Stomach (tissue), 8 donors: ENCODE measurements at regions not wholly inside any gene's neighbourhood (a gene's known extent, or its start where the extent isn't known, plus 50 kb on each side); places are given as distances from the start of the nearest gene placed in this dataset.

Experiments
- DNase-seq, 2 donors: peaks; one replicate each; pipeline versions ENCODE4 v3.0.0 to v3.0.0-alpha.2; 2013 to 2019
- H3K27ac ChIP-seq, 5 donors: fragments of 200-600 bp in 4 of 5; sonication (generic) in 4 of 5; one replicate each; pipeline ENCODE4 v1.5.1; 2013 to 2019; ENCODE audit warnings: mild to moderate bottlenecking in 1 of 5, moderate library complexity in 1 of 5
- H3K27me3 ChIP-seq, 3 donors: fragments of 200-600 bp; sonication (generic); one replicate each; pipeline ENCODE4 v1.5.1; 2017 to 2019; ENCODE audit warnings: mixed run types in 1 of 3
- H3K36me3 ChIP-seq, 4 donors: fragments of 200-600 bp; sonication (generic); 1 replicate in 3 of 4; 2 replicates in 1 of 4; pipeline ENCODE4 v1.5.1; 2016 to 2019
- H3K4me1 ChIP-seq, 4 donors: fragments of 200-600 bp; sonication (generic); one replicate each; pipeline ENCODE4 v1.5.1; 2016 to 2019
- H3K4me3 ChIP-seq, 4 donors: fragments of 200-600 bp; sonication (generic) in 3 of 4; one replicate each; pipeline ENCODE4 v1.5.1; 2016 to 2019; ENCODE audit warnings: mild to moderate bottlenecking in 1 of 4
- H3K9me3 ChIP-seq, 4 donors: fragments of 200-600 bp; sonication (generic); one replicate each; pipeline ENCODE4 v1.5.1; 2016 to 2019
- CTCF ChIP-seq, 7 experiments: fragments of 450-650 bp in 4 of 7; fragments of 200-600 bp in 3 of 7; sonication (generic) in 3 of 7; IDR thresholded peaks; one replicate each; pipeline ENCODE4 v1.5.1; 2016 to 2019; ENCODE audit warnings: antibody characterized with exemption in 7 of 7, control low read depth in 2 of 7, mild to moderate bottlenecking in 1 of 7
- EP300 ChIP-seq: sonication (generic); formaldehyde crosslinking; IDR thresholded peaks from one replicate; pipeline ENCODE4 v1.6.1; 2017; ENCODE audit warnings: antibody characterized with exemption
- POLR2A ChIP-seq, 4 donors: fragments of 450-650 bp; IDR thresholded peaks; one replicate each; pipeline ENCODE4 v1.6.1; 2016; ENCODE audit warnings: antibody characterized with exemption in 4 of 4, control low read depth in 2 of 4, mild to moderate bottlenecking in 1 of 4, moderate library complexity in 1 of 4
- POLR2AphosphoS5 ChIP-seq, 3 donors: sonication (generic); formaldehyde crosslinking; IDR thresholded peaks; one replicate each; pipeline ENCODE4 v1.6.1; 2016; ENCODE audit warnings: antibody characterized with exemption in 3 of 3
- WGBS, 5 donors: extraction: QIAGEN DNeasy Blood & Tissue Kit in 3 of 5; methylation state at CpG; one replicate each; pipeline versions ENCODE4 v1.1.5 to v1.1.7; 2013 to 2018; 5-methylcytosine and 5-hydroxymethylcytosine counted together
- intact Hi-C: fragments of 100-400 bp; cut with DNase I; formaldehyde crosslinking; loops from one replicate; pipeline ENCODE4 v1.15.1; 2023; ENCODE audit warnings: low total_unique reads
- donor health status: healthy with polysubstance abuse.
- donor health status: Bipolar disorder and iron deficiency.
- donor health status: healthy.

- intact Hi-C loops: no loop called here
- 81 to 95% (median 83%) methylated on average over 1 of the region's 1 CpG for WGBS, 5 donors
- H3K27me3 ChIP-seq: no peaks in the 10 kb centered on the region
Measured at GRCh38 chr2:122233372-122233771, 477.9 kb downstream of the TSN start.

GRCh38 chr2:122236152-122236874 is 480.9 kb downstream of the TSN start:
- Histone ChIP-seq H3K4me1 (no peaks in the 10 kb centered on the region), H3K27me3 (no peaks in the 10 kb centered on the region), H3K9me3 (no peaks in the 10 kb centered on the region), H3K36me3 (no peaks in the 10 kb centered on the region), H3K4me3 (no peak overlapping the region), H3K27ac (no peak overlapping the region)
- intact Hi-C loops: no loop called here
- WGBS, 5 donors: 73 to 80% (median 75%) methylated on average over 7 of the region's 7 CpGs
- DNase-seq: no peak
- no peak for TF ChIP-seq POLR2AphosphoS5 (IDR thresholded peaks at IDR 0.05)
- no peak for TF ChIP-seq POLR2A (IDR thresholded peaks at IDR 0.05)
- no peak for TF ChIP-seq CTCF (IDR thresholded peaks at IDR 0.05)
- TF ChIP-seq EP300: no peak

More at GRCh38 chr2:122233372-122233771, 477.9 kb downstream of the TSN start:
- no peaks in the 10 kb centered on the region for H3K9me3 ChIP-seq
- TF ChIP-seq POLR2AphosphoS5 (IDR thresholded peaks at IDR 0.05): no peak
- no peak for TF ChIP-seq EP300
- TF ChIP-seq CTCF (IDR thresholded peaks at IDR 0.05): no peak
- TF ChIP-seq POLR2A (IDR thresholded peaks at IDR 0.05): no peak
- H3K4me1 ChIP-seq: no peaks in the 10 kb centered on the region
- no peaks in the 10 kb centered on the region for H3K36me3 ChIP-seq
- no peak overlapping the region for H3K27ac ChIP-seq
- DNase-seq: no peak
- no peak overlapping the region for H3K4me3 ChIP-seq

GRCh38 chr2:122236925-122237324 is 481.5 kb downstream of the TSN start:
- H3K27me3 ChIP-seq: peaks cover 0 to 4% (median 0%) of the 10 kb centered on the region in 3 donors
- no peak for DNase-seq
- H3K27ac ChIP-seq: no peak overlapping the region
- WGBS, 5 donors: 24 to 44% (median 25%) methylated on average over 2 of the region's 2 CpGs
- H3K36me3 ChIP-seq: no peaks in the 10 kb centered on the region
- no peak overlapping the region for H3K4me3 ChIP-seq
- TF ChIP-seq POLR2AphosphoS5 (IDR thresholded peaks at IDR 0.05) (no peak), POLR2A (IDR thresholded peaks at IDR 0.05) (no peak), EP300 (no peak), CTCF (IDR thresholded peaks at IDR 0.05) (no peak)
- H3K9me3 ChIP-seq: no peaks in the 10 kb centered on the region
- no peaks in the 10 kb centered on the region for H3K4me1 ChIP-seq
- intact Hi-C loops: no loop called here

- H3K4me3 ChIP-seq: no peak overlapping the region
- intact Hi-C loops: no loop called here
- H3K36me3 ChIP-seq: no peaks in the 10 kb centered on the region
- H3K4me1 ChIP-seq: no peaks in the 10 kb centered on the region
- WGBS, 5 donors: 41 to 59% (median 50%) methylated on average over 3 of the region's 3 CpGs
- DNase-seq: no peak
- TF ChIP-seq POLR2A (IDR thresholded peaks at IDR 0.05) (no peak), CTCF (IDR thresholded peaks at IDR 0.05) (no peak), EP300 (no peak), POLR2AphosphoS5 (IDR thresholded peaks at IDR 0.05) (no peak)
- H3K27ac ChIP-seq: no peak overlapping the region
- peaks cover 0 to 6% (median 0%) of the 10 kb centered on the region in 3 donors for H3K27me3 ChIP-seq
- no peaks in the 10 kb centered on the region for H3K9me3 ChIP-seq
Measured at GRCh38 chr2:122237450-122237849, 482.0 kb downstream of the TSN start.
